Activated B cell treated with CpG ODN at 0.5 μM for 24 hours (primary cell): ENCODE measurements at regions not wholly inside any gene's neighbourhood (a gene's known extent, or its start where the extent isn't known, plus 50 kb on each side); places are given as distances from the start of the nearest gene placed in this dataset.

Experiments used
- ATAC-seq: fragments of 200-7000 bp; cut with Tn5 transposase; one replicate; pipeline ENCODE4 v1.10.0; 2021; ENCODE audit warnings: low read depth, mild to moderate bottlenecking, moderate library complexity
- CTCF ChIA-PET: fragments of 350-600 bp; sonication (Branson Sonifier 250); formaldehyde crosslinking; loops from one replicate; lab custom pipeline; 2021; ENCODE audit warnings: antibody characterized with exemption; lab: Charles Lee
- POLR2A ChIA-PET: fragments of 350-600 bp; sonication (Branson Sonifier 250); formaldehyde crosslinking; loops from one replicate; lab custom pipeline; 2021; ENCODE audit warnings: antibody characterized with exemption; lab: Charles Lee
- DNase-seq: peaks from one replicate; pipeline ENCODE4 v3.0.0; 2022
- H3K27ac Mint-ChIP-seq: one replicate; pipeline ENCODE4 v1.8.0; 2020; ENCODE audit warnings: mixed read lengths
- H3K27me3 Mint-ChIP-seq: one replicate; pipeline ENCODE4 v1.8.0; 2021; ENCODE audit warnings: mixed read lengths
- H3K36me3 Mint-ChIP-seq: one replicate; pipeline ENCODE4 v1.8.0; 2021; ENCODE audit warnings: low read depth, mixed read lengths
- H3K4me1 Mint-ChIP-seq: one replicate; pipeline ENCODE4 v1.8.0; 2021; ENCODE audit warnings: mixed read lengths
- H3K4me3 Mint-ChIP-seq: one replicate; pipeline ENCODE4 v1.8.0; 2020; ENCODE audit warnings: mild to moderate bottlenecking, mixed read lengths
- H3K9me3 Mint-ChIP-seq: one replicate; pipeline ENCODE4 v1.8.0; 2020; ENCODE audit warnings: mixed read lengths
- CTCF ChIP-seq: fragments of 200-600 bp; IDR thresholded peaks from one replicate; pipeline ENCODE4 v1.8.0; 2022; ENCODE audit warnings: antibody characterized with exemption, mild to moderate bottlenecking
- intact Hi-C: fragments of 100-400 bp; cut with micrococcal nuclease; formaldehyde crosslinking; loops from one replicate; pipeline ENCODE4 v1.15.1; 2024

GRCh38 chr6:18062733-18063132 lies 59.7 kb downstream of the NHLRC1 start:
- DNase-seq (no peak), ATAC-seq (no peak)
- H3K36me3 Mint-ChIP-seq: no peaks in the 10 kb centered on the region
- ChIA-PET POLR2A (no interaction called here), CTCF (no interaction called here)
- H3K4me3 Mint-ChIP-seq: no peak overlapping the region
- no peak overlapping the region for H3K27ac Mint-ChIP-seq
- TF ChIP-seq CTCF: no peak
- intact Hi-C loops: no loop called here
- H3K9me3 Mint-ChIP-seq: peaks cover 2% of the 10 kb centered on the region
- H3K4me1 Mint-ChIP-seq: no peaks in the 10 kb centered on the region
- no peaks in the 10 kb centered on the region for H3K27me3 Mint-ChIP-seq

- ATAC-seq (no peak), DNase-seq (no peak)
- Mint-ChIP-seq H3K4me1 (no peaks in the 10 kb centered on the region), H3K4me3 (no peak overlapping the region), H3K27me3 (peaks cover 4% of the 10 kb centered on the region), H3K36me3 (no peaks in the 10 kb centered on the region), H3K27ac (no peak overlapping the region), H3K9me3 (peaks cover 2% of the 10 kb centered on the region)
- intact Hi-C loops: no loop called here
- CTCF ChIA-PET: no interaction called here
- no peak for TF ChIP-seq CTCF
- POLR2A ChIA-PET: no interaction called here
Observed at GRCh38 chr6:18058429-18058828, 64.0 kb downstream of the NHLRC1 start.

GRCh38 chr6:18055714-18056382 lies 66.6 kb downstream of the NHLRC1 start:
- Mint-ChIP-seq H3K9me3 (no peaks in the 10 kb centered on the region), H3K4me1 (no peaks in the 10 kb centered on the region), H3K27me3 (peaks cover 4% of the 10 kb centered on the region), H3K27ac (no peak overlapping the region), H3K36me3 (no peaks in the 10 kb centered on the region), H3K4me3 (no peak overlapping the region)
- ChIA-PET CTCF (no interaction called here), POLR2A (interaction anchor here (0.5 kb wide), 1 partner anchor 62 kb away, joined by 4 read pairs; no protein-coding TSS in a partner anchor)
- intact Hi-C loops: no loop called here
- ATAC-seq: no peak
- TF ChIP-seq CTCF: no peak
- DNase-seq: no peak

- peaks cover 4% of the 10 kb centered on the region for H3K27me3 Mint-ChIP-seq
- no peak for ATAC-seq
- no peaks in the 10 kb centered on the region for H3K9me3 Mint-ChIP-seq
- H3K36me3 Mint-ChIP-seq: no peaks in the 10 kb centered on the region
- TF ChIP-seq CTCF: no peak
- no peaks in the 10 kb centered on the region for H3K4me1 Mint-ChIP-seq
- no peak for DNase-seq
- no peak overlapping the region for H3K27ac Mint-ChIP-seq
- POLR2A ChIA-PET: no interaction called here
- intact Hi-C loops: no loop called here
- no peak overlapping the region for H3K4me3 Mint-ChIP-seq
- CTCF ChIA-PET: no interaction called here
Observed at GRCh38 chr6:18055098-18055497, 67.4 kb downstream of the NHLRC1 start.

- CTCF ChIA-PET: no interaction called here
- Mint-ChIP-seq H3K4me3 (no peak overlapping the region), H3K27ac (no peak overlapping the region), H3K36me3 (no peaks in the 10 kb centered on the region), H3K27me3 (peaks cover 4% of the 10 kb centered on the region), H3K4me1 (no peaks in the 10 kb centered on the region), H3K9me3 (no peaks in the 10 kb centered on the region)
- intact Hi-C loops: no loop called here
- POLR2A ChIA-PET: no interaction called here
- ATAC-seq (no peak), DNase-seq (no peak)
- TF ChIP-seq CTCF: no peak
Observed at GRCh38 chr6:18053555-18054445, 66.4 kb upstream of the KIF13A start.
